Muscle layer of colon (tissue), 2 donors: ENCODE measurements at regions not wholly inside any gene's neighbourhood (a gene's known extent, or its start where the extent isn't known, plus 50 kb on each side); places are given as distances from the start of the nearest gene placed in this dataset.

Experiments
- H3K27ac ChIP-seq: one replicate; pipeline ENCODE4 v1.7.0; 2013; ENCODE audit warnings: low read depth, mild to moderate bottlenecking, low read length, moderate library complexity
- H3K27me3 ChIP-seq, 2 donors: one replicate each; pipeline ENCODE4 v1.7.0; 2013; ENCODE audit warnings: low read length in 2 of 2, mild to moderate bottlenecking in 2 of 2; ENCODE audit not compliant: insufficient read depth in 2 of 2, control insufficient read depth in 1 of 2
- H3K36me3 ChIP-seq: one replicate; pipeline ENCODE4 v1.7.0; 2013; ENCODE audit warnings: mild to moderate bottlenecking, low read length; ENCODE audit not compliant: insufficient read depth
- H3K4me1 ChIP-seq: one replicate; pipeline ENCODE4 v1.7.0; 2013; ENCODE audit warnings: mild to moderate bottlenecking, low read length; ENCODE audit not compliant: insufficient read depth
- H3K4me3 ChIP-seq, 2 donors: one replicate each; pipeline ENCODE4 v1.7.0; 2013; ENCODE audit warnings: low read length in 2 of 2, low read depth in 1 of 2, mild to moderate bottlenecking in 1 of 2, moderate library complexity in 1 of 2
- H3K9ac ChIP-seq: one replicate; pipeline ENCODE4 v1.7.0; 2013; ENCODE audit warnings: low read length
- H3K9me3 ChIP-seq: one replicate; pipeline ENCODE4 v1.7.0; 2013; ENCODE audit warnings: mild to moderate bottlenecking, low read length
- donor health status: abdominal sarcoma.
- donor health status: Adenocarcinoma of cecum.

- Histone ChIP-seq H3K4me3 (no peak overlapping the region), H3K27ac (no peak overlapping the region), H3K4me1 (no peaks in the 10 kb centered on the region), H3K9me3 (no peaks in the 10 kb centered on the region), H3K36me3 (no peaks in the 10 kb centered on the region), H3K9ac (no peak overlapping the region), H3K27me3 (no peaks in the 10 kb centered on the region)
Measured at GRCh38 chr7:10824154-10824553, 149.5 kb upstream of the PHF14 start.

GRCh38 chr7:10838228-10838627 lies 135.4 kb upstream of the PHF14 start:
- no peaks in the 10 kb centered on the region for H3K36me3 ChIP-seq
- no peaks in the 10 kb centered on the region for H3K4me1 ChIP-seq
- no peak overlapping the region for H3K9ac ChIP-seq
- H3K27me3 ChIP-seq: no peaks in the 10 kb centered on the region
- no peak overlapping the region for H3K4me3 ChIP-seq
- no peaks in the 10 kb centered on the region for H3K9me3 ChIP-seq
- no peak overlapping the region for H3K27ac ChIP-seq

DNA sequence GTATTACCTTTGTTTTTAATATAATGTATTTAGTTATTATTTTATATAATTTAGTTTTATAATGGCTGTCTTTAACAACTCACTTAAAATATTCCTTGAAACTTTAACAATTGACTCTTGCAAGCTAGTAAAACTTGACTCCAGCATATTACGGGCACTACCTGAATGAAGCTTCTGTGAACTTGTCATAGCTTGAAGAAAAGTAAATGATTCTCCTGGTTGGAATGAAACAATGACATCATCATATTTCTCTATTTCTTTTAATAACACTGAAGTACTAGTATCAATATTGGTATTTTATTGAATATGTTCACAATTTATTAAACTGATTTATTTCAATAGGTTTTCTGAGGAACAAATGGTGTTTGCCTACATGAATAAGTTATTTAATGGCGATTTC lies 128.4 kb upstream of the PHF14 start:
- Histone ChIP-seq H3K27me3 (no peaks in the 10 kb centered on the region), H3K9ac (no peak overlapping the region), H3K4me3 (no peak overlapping the region), H3K9me3 (no peaks in the 10 kb centered on the region), H3K4me1 (no peaks in the 10 kb centered on the region), H3K36me3 (no peaks in the 10 kb centered on the region), H3K27ac (no peak overlapping the region)

DNA sequence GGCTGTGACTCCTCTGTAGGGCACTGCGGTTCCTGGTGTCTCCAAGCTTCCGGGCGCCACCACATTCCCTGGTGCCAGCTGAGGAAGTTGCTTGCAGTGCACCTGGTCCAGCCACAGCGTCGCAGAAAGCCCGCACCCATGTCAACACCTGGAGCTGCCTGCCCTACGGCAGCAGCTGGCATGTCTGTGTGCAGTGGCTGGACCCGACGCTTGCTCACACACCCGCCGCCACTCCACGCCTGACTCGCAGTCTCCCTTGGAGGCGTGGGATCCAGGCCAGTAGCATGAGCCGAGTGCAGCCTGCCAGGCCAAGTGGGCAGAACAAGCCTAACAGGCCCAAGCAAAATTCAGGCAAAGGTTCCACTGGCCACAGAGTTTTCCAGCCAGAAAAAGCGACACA lies 118.1 kb upstream of the PHF14 start:
- H3K9ac ChIP-seq: no peak overlapping the region
- H3K36me3 ChIP-seq: no peaks in the 10 kb centered on the region
- no peak overlapping the region for H3K27ac ChIP-seq
- no peaks in the 10 kb centered on the region for H3K9me3 ChIP-seq
- no peak overlapping the region for H3K4me3 ChIP-seq
- H3K4me1 ChIP-seq: no peaks in the 10 kb centered on the region
- no peaks in the 10 kb centered on the region for H3K27me3 ChIP-seq

DNA sequence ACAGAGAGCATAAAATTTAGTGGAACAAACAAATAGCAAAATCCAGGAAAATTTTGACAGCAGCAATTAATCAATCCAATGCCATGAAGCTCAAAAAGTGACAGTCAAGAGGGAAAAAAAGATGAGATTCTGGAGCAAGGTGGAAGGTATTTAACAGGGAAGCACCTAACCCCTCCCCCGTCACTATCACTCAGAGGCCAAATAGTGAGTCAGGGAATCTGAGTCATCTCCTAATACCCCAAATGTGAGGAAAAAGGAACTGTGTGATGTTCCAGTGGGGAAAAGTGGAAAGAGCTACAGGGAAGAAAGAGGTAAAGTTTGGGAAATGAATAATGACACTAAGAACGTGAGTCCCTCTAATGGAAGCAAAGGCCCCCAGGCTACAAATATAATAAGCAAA lies 113.2 kb upstream of the PHF14 start:
- Histone ChIP-seq H3K4me1 (no peaks in the 10 kb centered on the region), H3K36me3 (no peaks in the 10 kb centered on the region), H3K9ac (no peak overlapping the region), H3K9me3 (no peaks in the 10 kb centered on the region), H3K27me3 (no peaks in the 10 kb centered on the region), H3K4me3 (no peak overlapping the region), H3K27ac (no peak overlapping the region)

GRCh38 chr7:10863476-10863875 lies 110.2 kb upstream of the PHF14 start:
- no peaks in the 10 kb centered on the region for H3K4me1 ChIP-seq
- no peaks in the 10 kb centered on the region for H3K9me3 ChIP-seq
- H3K36me3 ChIP-seq: no peaks in the 10 kb centered on the region
- H3K9ac ChIP-seq: no peak overlapping the region
- no peak overlapping the region for H3K4me3 ChIP-seq
- H3K27me3 ChIP-seq: no peaks in the 10 kb centered on the region
- no peak overlapping the region for H3K27ac ChIP-seq

GRCh38 chr7:10874666-10875065 lies 99.0 kb upstream of the PHF14 start:
- no peaks in the 10 kb centered on the region for H3K36me3 ChIP-seq
- H3K27ac ChIP-seq: no peak overlapping the region
- H3K9me3 ChIP-seq: no peaks in the 10 kb centered on the region
- no peak overlapping the region for H3K4me3 ChIP-seq
- no peaks in the 10 kb centered on the region for H3K27me3 ChIP-seq
- no peak overlapping the region for H3K9ac ChIP-seq
- H3K4me1 ChIP-seq: no peaks in the 10 kb centered on the region

- Histone ChIP-seq H3K9me3 (no peaks in the 10 kb centered on the region), H3K36me3 (no peaks in the 10 kb centered on the region), H3K9ac (no peak overlapping the region), H3K27me3 (no peaks in the 10 kb centered on the region), H3K27ac (no peak overlapping the region), H3K4me1 (no peaks in the 10 kb centered on the region), H3K4me3 (no peak overlapping the region)
Measured at GRCh38 chr7:10875080-10875479, 98.6 kb upstream of the PHF14 start.

DNA sequence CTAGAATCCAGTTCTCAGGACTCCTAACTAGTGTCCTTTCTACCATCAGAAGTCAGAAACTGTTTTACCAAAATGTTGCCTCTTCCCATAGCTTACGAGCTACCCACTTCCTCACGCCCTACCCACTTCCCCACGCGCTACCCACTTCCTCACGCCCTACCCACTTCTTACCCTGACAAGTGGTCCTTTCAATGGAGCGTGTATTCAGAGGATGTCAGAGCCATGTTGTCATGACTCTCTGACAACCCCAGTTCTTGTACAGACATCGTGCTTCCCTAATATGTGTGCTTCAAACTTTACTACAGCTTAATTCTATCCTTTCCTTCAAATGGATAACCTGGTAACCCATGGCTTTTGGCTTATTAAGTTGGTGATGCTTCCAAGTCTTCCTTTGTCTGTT lies 84.8 kb upstream of the PHF14 start:
- Histone ChIP-seq H3K9ac (no peak overlapping the region), H3K27ac (no peak overlapping the region), H3K36me3 (no peaks in the 10 kb centered on the region), H3K4me1 (no peaks in the 10 kb centered on the region), H3K27me3 (no peaks in the 10 kb centered on the region), H3K9me3 (no peaks in the 10 kb centered on the region), H3K4me3 (no peak overlapping the region)

DNA sequence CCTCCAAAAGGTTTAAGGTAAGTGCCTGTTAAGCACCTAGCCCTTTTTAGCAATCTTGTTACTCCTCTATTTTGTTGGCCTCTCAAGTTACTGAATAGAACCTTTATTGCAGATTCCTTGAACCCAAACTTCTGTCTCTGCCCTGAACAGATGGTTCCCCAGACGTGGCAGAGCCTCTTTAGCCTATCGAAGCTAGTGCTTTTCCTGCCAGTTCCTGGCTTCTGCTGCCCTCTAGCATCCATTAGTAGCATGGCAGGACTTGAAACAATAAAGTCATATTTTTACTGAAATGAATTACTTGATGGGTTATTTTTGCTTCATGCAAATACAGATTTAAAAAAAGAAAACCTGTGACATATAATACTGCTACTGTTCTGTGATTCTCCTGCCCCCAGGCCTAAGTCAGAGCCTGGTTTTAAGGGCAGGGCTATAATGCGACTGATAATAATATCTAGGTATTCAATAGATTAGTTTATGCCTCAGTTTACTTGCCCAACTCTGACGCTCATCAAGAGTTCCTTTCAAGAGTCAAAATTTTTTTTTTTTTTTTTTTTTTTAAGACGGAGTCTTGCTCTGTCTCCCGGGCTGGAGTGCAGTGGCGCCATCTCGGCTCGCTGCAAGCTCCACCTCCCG lies 84.3 kb upstream of the PHF14 start:
- H3K9ac ChIP-seq: no peak overlapping the region
- H3K27ac ChIP-seq: no peak overlapping the region

DNA sequence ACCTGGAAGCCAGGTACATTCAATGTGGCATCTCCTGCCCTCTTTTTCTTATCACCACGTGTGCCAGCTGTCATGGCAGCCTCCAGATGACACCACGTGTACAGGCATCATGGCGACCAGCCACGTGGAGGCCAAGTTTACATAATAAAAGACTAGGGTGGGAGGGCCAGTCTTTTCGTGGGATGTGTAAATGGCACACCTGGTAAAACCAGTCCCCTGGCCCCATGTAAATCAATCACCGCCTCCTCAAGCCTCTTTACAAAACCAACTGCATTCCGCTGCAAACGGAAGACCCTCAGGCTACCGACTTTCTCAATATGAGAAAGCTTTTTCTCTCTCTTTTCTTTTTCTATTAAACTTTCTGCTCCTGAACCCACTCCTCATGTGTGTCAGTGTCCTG lies 65.1 kb upstream of the PHF14 start:
- Histone ChIP-seq H3K4me1 (no peaks in the 10 kb centered on the region), H3K27me3 (no peaks in the 10 kb centered on the region), H3K36me3 (no peaks in the 10 kb centered on the region), H3K4me3 (no peak overlapping the region), H3K27ac (no peak overlapping the region), H3K9me3 (no peaks in the 10 kb centered on the region), H3K9ac (no peak overlapping the region)

More for the DNA sequence above, 84.3 kb upstream of the PHF14 start:
- no peaks in the 10 kb centered on the region for H3K4me1 ChIP-seq
- no peak overlapping the region for H3K4me3 ChIP-seq
- no peaks in the 10 kb centered on the region for H3K27me3 ChIP-seq
- no peaks in the 10 kb centered on the region for H3K36me3 ChIP-seq
- H3K9me3 ChIP-seq: no peaks in the 10 kb centered on the region

GRCh38 chr7:10910447-10910846 lies 63.2 kb upstream of the PHF14 start:
- no peak overlapping the region for H3K9ac ChIP-seq
- H3K4me3 ChIP-seq: no peak overlapping the region
- no peaks in the 10 kb centered on the region for H3K27me3 ChIP-seq
- H3K4me1 ChIP-seq: no peaks in the 10 kb centered on the region
- no peaks in the 10 kb centered on the region for H3K36me3 ChIP-seq
- no peak overlapping the region for H3K27ac ChIP-seq
- no peaks in the 10 kb centered on the region for H3K9me3 ChIP-seq
